ENCODE measurements at regions not wholly inside any gene's neighbourhood (a gene's known extent, or its start where the extent isn't known, plus 50 kb on each side); places are given as distances from the start of the nearest gene placed in this dataset.

- no peak for DNase-seq
- Histone ChIP-seq H3K27me3 (replicated peaks; ENCODE audit: insufficient read depth, low read length) (no peaks in the 10 kb centered on the region), H2AFZ (ENCODE audit: low read length) (no peak overlapping the region), H3K36me3 (replicated peaks; ENCODE audit: insufficient read depth, low read length) (no peaks in the 10 kb centered on the region), H3K9me3 (replicated peaks; ENCODE audit: insufficient read depth, low read length) (no peaks in the 10 kb centered on the region), H3F3A (ENCODE audit: insufficient read depth, low read length) (no peaks in the 10 kb centered on the region), H3K9ac (ENCODE audit: low read length) (no peak overlapping the region), H3K4me3 (ENCODE audit: low read length) (no peak overlapping the region), H3K79me2 (ENCODE audit: low read length) (no peaks in the 10 kb centered on the region), H3K27ac (ENCODE audit: low read length) (no peak overlapping the region), H3K4me2 (ENCODE audit: low read depth, low read length) (no peak overlapping the region), H3K4me1 (ENCODE audit: low read length) (no peaks in the 10 kb centered on the region), H4K20me1 (ENCODE audit: insufficient read depth, low read length) (no peaks in the 10 kb centered on the region), H3K9me2 (replicated peaks; ENCODE audit: insufficient read depth, low read length) (no peaks in the 10 kb centered on the region)
- TF ChIP-seq, protein P1, sequence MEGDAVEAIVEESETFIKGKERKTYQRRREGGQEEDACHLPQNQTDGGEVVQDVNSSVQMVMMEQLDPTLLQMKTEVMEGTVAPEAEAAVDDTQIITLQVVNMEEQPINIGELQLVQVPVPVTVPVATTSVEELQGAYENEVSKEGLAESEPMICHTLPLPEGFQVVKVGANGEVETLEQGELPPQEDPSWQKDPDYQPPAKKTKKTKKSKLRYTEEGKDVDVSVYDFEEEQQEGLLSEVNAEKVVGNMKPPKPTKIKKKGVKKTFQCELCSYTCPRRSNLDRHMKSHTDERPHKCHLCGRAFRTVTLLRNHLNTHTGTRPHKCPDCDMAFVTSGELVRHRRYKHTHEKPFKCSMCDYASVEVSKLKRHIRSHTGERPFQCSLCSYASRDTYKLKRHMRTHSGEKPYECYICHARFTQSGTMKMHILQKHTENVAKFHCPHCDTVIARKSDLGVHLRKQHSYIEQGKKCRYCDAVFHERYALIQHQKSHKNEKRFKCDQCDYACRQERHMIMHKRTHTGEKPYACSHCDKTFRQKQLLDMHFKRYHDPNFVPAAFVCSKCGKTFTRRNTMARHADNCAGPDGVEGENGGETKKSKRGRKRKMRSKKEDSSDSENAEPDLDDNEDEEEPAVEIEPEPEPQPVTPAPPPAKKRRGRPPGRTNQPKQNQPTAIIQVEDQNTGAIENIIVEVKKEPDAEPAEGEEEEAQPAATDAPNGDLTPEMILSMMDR (IDR thresholded peaks at IDR 0.05; ENCODE audit: low read length): no peak
- TF ChIP-seq EZH2phosphoT487 (IDR thresholded peaks at IDR 0.05; ENCODE audit: low read length) (no peak), EZH2 (optimal IDR thresholded peaks at IDR 0.05; ENCODE audit: low read depth, low read length) (no peak)
These were observed 1525.8 kb upstream of the GOT2 start for GRCh38 chr16:60259956-60260355.

GRCh38 chr16:60246086-60246485, 1512.0 kb upstream of the GOT2 start:
- TF ChIP-seq EZH2phosphoT487 (IDR thresholded peaks at IDR 0.05; ENCODE audit: low read length) (no peak), EZH2 (optimal IDR thresholded peaks at IDR 0.05; ENCODE audit: low read depth, low read length) (no peak)
- TF ChIP-seq, protein P1 (IDR thresholded peaks at IDR 0.05; ENCODE audit: low read length): no peak
- H3K36me3 ChIP-seq (replicated peaks; ENCODE audit: insufficient read depth, low read length): no peaks in the 10 kb centered on the region
- H3F3A ChIP-seq (ENCODE audit: insufficient read depth, low read length): no peaks in the 10 kb centered on the region
- no peak overlapping the region for H3K27ac ChIP-seq (ENCODE audit: low read length)
- H3K4me1 ChIP-seq (ENCODE audit: low read length): no peaks in the 10 kb centered on the region
- DNase-seq: no peak
- no peak overlapping the region for H3K9ac ChIP-seq (ENCODE audit: low read length)
- H4K20me1 ChIP-seq (ENCODE audit: insufficient read depth, low read length): no peaks in the 10 kb centered on the region
- no peak overlapping the region for H2AFZ ChIP-seq (ENCODE audit: low read length)
- H3K9me3 ChIP-seq (replicated peaks; ENCODE audit: insufficient read depth, low read length): no peaks in the 10 kb centered on the region
- no peak overlapping the region for H3K4me2 ChIP-seq (ENCODE audit: low read depth, low read length)
- no peaks in the 10 kb centered on the region for H3K27me3 ChIP-seq (replicated peaks; ENCODE audit: insufficient read depth, low read length)
- no peak overlapping the region for H3K4me3 ChIP-seq (ENCODE audit: low read length)
- no peaks in the 10 kb centered on the region for H3K79me2 ChIP-seq (ENCODE audit: low read length)
- no peaks in the 10 kb centered on the region for H3K9me2 ChIP-seq (replicated peaks; ENCODE audit: insufficient read depth, low read length)

DNA sequence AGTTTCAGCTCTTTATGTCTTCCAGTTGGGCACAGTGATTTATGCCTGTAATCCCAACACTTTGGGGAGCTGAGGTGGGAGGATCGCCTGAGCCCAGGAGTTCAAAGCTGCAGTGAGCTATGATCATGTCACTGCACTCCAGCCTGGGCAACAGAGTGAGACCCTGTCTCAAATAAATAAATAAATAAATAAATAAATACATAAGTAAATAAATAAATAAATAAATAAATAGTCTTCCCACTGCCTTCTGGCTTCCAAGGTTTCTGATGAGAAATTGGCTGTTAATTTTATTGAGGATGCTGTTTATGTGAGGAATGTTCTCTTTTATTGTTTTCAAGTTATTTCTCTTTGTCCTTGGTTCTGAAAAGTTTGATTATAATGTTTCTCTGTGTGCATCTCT, 1507.6 kb upstream of the GOT2 start:
- no peaks in the 10 kb centered on the region for H3K9me3 ChIP-seq (replicated peaks; ENCODE audit: insufficient read depth, low read length)
- H3K4me2 ChIP-seq (ENCODE audit: low read depth, low read length): no peak overlapping the region
- H4K20me1 ChIP-seq (ENCODE audit: insufficient read depth, low read length): no peaks in the 10 kb centered on the region
- H2AFZ ChIP-seq (ENCODE audit: low read length): no peak overlapping the region
- H3K9ac ChIP-seq (ENCODE audit: low read length): no peak overlapping the region
- TF ChIP-seq, protein P1 (IDR thresholded peaks at IDR 0.05; ENCODE audit: low read length): no peak
- no peak for TF ChIP-seq EZH2 (optimal IDR thresholded peaks at IDR 0.05; ENCODE audit: low read depth, low read length)
- TF ChIP-seq EZH2phosphoT487 (IDR thresholded peaks at IDR 0.05; ENCODE audit: low read length): no peak
- H3K9me2 ChIP-seq (replicated peaks; ENCODE audit: insufficient read depth, low read length): no peaks in the 10 kb centered on the region
- H3K4me1 ChIP-seq (ENCODE audit: low read length): no peaks in the 10 kb centered on the region
- H3K36me3 ChIP-seq (replicated peaks; ENCODE audit: insufficient read depth, low read length): no peaks in the 10 kb centered on the region
- no peak overlapping the region for H3K27ac ChIP-seq (ENCODE audit: low read length)
- DNase-seq: no peak
- H3F3A ChIP-seq (ENCODE audit: insufficient read depth, low read length): no peaks in the 10 kb centered on the region
- H3K4me3 ChIP-seq (ENCODE audit: low read length): no peak overlapping the region
- no peaks in the 10 kb centered on the region for H3K27me3 ChIP-seq (replicated peaks; ENCODE audit: insufficient read depth, low read length)
- H3K79me2 ChIP-seq (ENCODE audit: low read length): no peaks in the 10 kb centered on the region
